H9 (cell line): ENCODE measurements at regions not wholly inside any gene's neighbourhood (a gene's known extent, or its start where the extent isn't known, plus 50 kb on each side); places are given as distances from the start of the nearest gene placed in this dataset.

Experiments used
- DNase-seq: peaks from one replicate; pipeline ENCODE4 v3.0.0-alpha.2; 2017
- H2AFZ ChIP-seq: one replicate; pipeline ENCODE4 v1.6.1; 2013; ENCODE audit warnings: mild to moderate bottlenecking, low read length, control low read depth, moderate library complexity
- H2AK5ac ChIP-seq: 2 replicates; pipeline ENCODE4 v1.6.1; 2013; ENCODE audit warnings: low read length, control low read depth, mixed read lengths; ENCODE audit not compliant: insufficient read length
- H2BK120ac ChIP-seq: one replicate; pipeline ENCODE4 v1.6.1; 2013; ENCODE audit warnings: low read depth, mild to moderate bottlenecking, low read length, control low read depth, inconsistent platforms; ENCODE audit not compliant: poor library complexity, severe bottlenecking
- H2BK12ac ChIP-seq: 2 replicates; pipeline ENCODE4 v1.6.1; 2013; ENCODE audit warnings: low read length, control low read depth, mixed read lengths, low read depth; ENCODE audit not compliant: insufficient read length
- H2BK15ac ChIP-seq: 2 replicates; pipeline ENCODE4 v1.6.1; 2013; ENCODE audit warnings: low read depth, low read length, control low read depth
- H2BK20ac ChIP-seq: one replicate; pipeline ENCODE4 v1.6.1; 2013; ENCODE audit warnings: low read depth, mild to moderate bottlenecking, low read length, control low read depth, inconsistent platforms; ENCODE audit not compliant: poor library complexity, severe bottlenecking
- H2BK5ac ChIP-seq: 2 replicates; pipeline ENCODE4 v1.6.1; 2013; ENCODE audit warnings: low read length, control low read depth, mixed read lengths; ENCODE audit not compliant: insufficient read length
- H3K14ac ChIP-seq: 2 replicates; pipeline ENCODE4 v1.6.1; 2013; ENCODE audit warnings: low read length, control low read depth; ENCODE audit not compliant: insufficient read depth
- H3K18ac ChIP-seq: 2 replicates; pipeline ENCODE4 v1.6.1; 2013; ENCODE audit warnings: low read depth, mild to moderate bottlenecking, mixed read lengths, low read length, control low read depth; ENCODE audit not compliant: insufficient read length
- H3K23ac ChIP-seq: 2 replicates; pipeline ENCODE4 v1.6.1; 2013; ENCODE audit warnings: low read length, control low read depth, mixed read lengths, low read depth; ENCODE audit not compliant: insufficient read length
- H3K23me2 ChIP-seq: 2 replicates; pipeline ENCODE4 v1.6.1; 2013; ENCODE audit warnings: low read depth, mild to moderate bottlenecking, mixed read lengths, low read length, control low read depth; ENCODE audit not compliant: insufficient read length, poor library complexity, severe bottlenecking
- H3K27ac ChIP-seq: 2 replicates; pipeline ENCODE4 v1.5.1; 2013; ENCODE audit warnings: low read length, control low read depth, mixed read lengths, low read depth; ENCODE audit not compliant: insufficient read length
- H3K27me3 ChIP-seq: 2 replicates; pipeline ENCODE4 v1.6.1; 2013; ENCODE audit warnings: low read length, control low read depth, inconsistent platforms; ENCODE audit not compliant: insufficient read depth
- H3K4ac ChIP-seq: 2 replicates; pipeline ENCODE4 v1.6.1; 2013; ENCODE audit warnings: low read depth, mild to moderate bottlenecking, control low read depth, inconsistent platforms, low read length, moderate library complexity
- H3K4me1 ChIP-seq: 2 replicates; pipeline ENCODE4 v1.6.1; 2013; ENCODE audit warnings: low read length, control low read depth, inconsistent platforms; ENCODE audit not compliant: insufficient read depth
- H3K4me2 ChIP-seq: 2 replicates; pipeline ENCODE4 v1.6.1; 2013; ENCODE audit warnings: low read length, control low read depth, mixed read lengths; ENCODE audit not compliant: insufficient read length, insufficient read depth
- H3K56ac ChIP-seq: 2 replicates; pipeline ENCODE4 v1.6.1; 2013; ENCODE audit warnings: low read depth, mild to moderate bottlenecking, mixed read lengths, low read length, control low read depth; ENCODE audit not compliant: insufficient read length
- H3K79me1 ChIP-seq: 2 replicates; pipeline ENCODE4 v1.6.1; 2013; ENCODE audit warnings: low read depth, mild to moderate bottlenecking, moderate library complexity, low read length, control low read depth, inconsistent platforms; ENCODE audit not compliant: insufficient read depth, poor library complexity, severe bottlenecking
- H3K79me2 ChIP-seq: 2 replicates; pipeline ENCODE4 v1.6.1; 2013; ENCODE audit warnings: low read length, control low read depth, inconsistent platforms; ENCODE audit not compliant: insufficient read depth
- H3K9ac ChIP-seq: 2 replicates; pipeline ENCODE4 v1.6.1; 2013; ENCODE audit warnings: low read length, control low read depth, mixed read lengths; ENCODE audit not compliant: insufficient read length; ENCODE audit errors: extremely low read depth
- H3K9me3 ChIP-seq: one replicate; pipeline ENCODE4 v1.6.1; 2013; ENCODE audit warnings: low read depth, low read length, inconsistent platforms; ENCODE audit not compliant: control insufficient read depth
- H3T11ph ChIP-seq: one replicate; pipeline ENCODE4 v1.6.1; 2013; ENCODE audit warnings: mild to moderate bottlenecking, low read length, control low read depth, inconsistent platforms
- H4K20me1 ChIP-seq: one replicate; pipeline ENCODE4 v1.6.1; 2013; ENCODE audit not compliant: control insufficient read depth, insufficient read length, insufficient read depth
- H4K5ac ChIP-seq: 2 replicates; pipeline ENCODE4 v1.6.1; 2013; ENCODE audit warnings: low read depth, mild to moderate bottlenecking, mixed read lengths, low read length, control low read depth; ENCODE audit not compliant: insufficient read length
- H4K8ac ChIP-seq: replicated peaks from 2 replicates; pipeline ENCODE4 v1.6.1; 2013; ENCODE audit warnings: low read length, control low read depth, mixed read lengths, low read depth; ENCODE audit not compliant: insufficient read length
- H4K91ac ChIP-seq: 2 replicates; pipeline ENCODE4 v1.6.1; 2013; ENCODE audit warnings: low read depth, mild to moderate bottlenecking, moderate library complexity, mixed read lengths, low read length, control low read depth; ENCODE audit not compliant: insufficient read length
- H3K27ac Mint-ChIP-seq, 3 experiments: 2 replicates in 2 of 3; 3 replicates in 1 of 3; pipeline ENCODE4 v1.8.0; 2020 to 2021; ENCODE audit warnings: mixed read lengths in 3 of 3, mild to moderate bottlenecking in 1 of 3, moderate library complexity in 1 of 3
- H3K27me3 Mint-ChIP-seq: 2 replicates; pipeline ENCODE4 v1.8.0; 2021; ENCODE audit warnings: low read depth, mild to moderate bottlenecking, moderate library complexity, mixed read lengths
- H3K36me3 Mint-ChIP-seq, 3 experiments: 2 replicates in 2 of 3; 3 replicates in 1 of 3; pipeline ENCODE4 v1.8.0; 2020 to 2021; ENCODE audit warnings: low read depth in 3 of 3, mixed read lengths in 3 of 3; ENCODE audit not compliant: insufficient read depth in 1 of 3
- H3K4me1 Mint-ChIP-seq, 2 experiments: 2 replicates each; pipeline ENCODE4 v1.8.0; 2020; ENCODE audit warnings: mixed read lengths in 2 of 2
- H3K4me3 Mint-ChIP-seq, 2 experiments: 2 replicates in 1 of 2; 3 replicates in 1 of 2; pipeline ENCODE4 v1.8.0; 2020 to 2021; ENCODE audit warnings: mild to moderate bottlenecking in 2 of 2, mixed read lengths in 2 of 2, moderate library complexity in 1 of 2
- H3K9me3 Mint-ChIP-seq, 2 experiments: 2 replicates in 1 of 2; 3 replicates in 1 of 2; pipeline ENCODE4 v1.8.0; 2020; ENCODE audit warnings: mild to moderate bottlenecking in 2 of 2, mixed read lengths in 2 of 2, moderate library complexity in 1 of 2
- WGBS: extraction: QIAGEN DNeasy Blood & Tissue Kit; methylation state at CpG from one replicate; pipeline ENCODE4 v1.1.7; 2013; ENCODE audit warnings: missing lambda C conversion rate, low lambda C conversion rate, mixed read lengths; ENCODE audit not compliant: insufficient read length; ENCODE audit errors: extremely low coverage; 5-methylcytosine and 5-hydroxymethylcytosine counted together
- TF ChIP-seq, protein P1 (sequence below): fragments of 200-600 bp; sonication (generic); conservative IDR thresholded peaks from 3 replicates; pipeline ENCODE4 v1.8.0; 2021; ENCODE audit warnings: antibody characterized with exemption, mild to moderate bottlenecking

DNA sequence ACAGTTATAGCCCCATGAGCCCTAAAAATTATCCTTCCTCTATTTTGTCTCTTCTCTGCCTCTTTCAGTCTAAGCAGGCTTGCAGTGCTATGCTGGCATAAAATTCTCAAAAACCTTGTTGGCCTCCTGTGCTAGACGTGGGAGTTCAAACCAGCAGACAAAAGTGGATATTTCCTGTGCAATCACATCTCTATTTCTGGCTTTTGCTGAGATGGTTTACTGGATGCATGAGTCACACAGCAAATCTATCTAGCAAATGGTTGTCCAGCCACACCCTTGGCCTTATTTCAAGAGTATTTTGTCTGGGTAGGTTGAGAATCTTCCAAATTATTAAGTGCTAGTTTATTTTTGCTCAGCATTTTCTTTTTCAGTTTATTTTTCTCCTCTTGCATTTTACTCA, 370.8 kb downstream of the CDC14C start:
- Histone ChIP-seq H3K4ac (no peak overlapping the region), H3K79me2 (no peaks in the 10 kb centered on the region), H2BK5ac (no peak overlapping the region), H3K27ac (no peak overlapping the region), H2BK12ac (no peak overlapping the region), H3K23me2 (no peaks in the 10 kb centered on the region), H3T11ph (no peak overlapping the region), H3K14ac (no peak overlapping the region), H4K20me1 (no peaks in the 10 kb centered on the region), H3K27me3 (no peaks in the 10 kb centered on the region), H3K56ac (no peak overlapping the region), H4K5ac (no peak overlapping the region), H3K9ac (no peak overlapping the region), H4K91ac (no peak overlapping the region), H2AFZ (no peak overlapping the region), H4K8ac (no peak overlapping the region), H3K79me1 (no peaks in the 10 kb centered on the region), H3K4me2 (no peak overlapping the region), H2AK5ac (no peak overlapping the region), H2BK15ac (no peak overlapping the region), H3K9me3 (no peaks in the 10 kb centered on the region), H2BK120ac (no peak overlapping the region), H2BK20ac (no peak overlapping the region), H3K23ac (no peak overlapping the region), H3K18ac (no peak overlapping the region), H3K4me1 (no peaks in the 10 kb centered on the region)
- H3K36me3 Mint-ChIP-seq = peaks cover 0 to 10% (median 0%) of the 10 kb centered on the region in 3 experiments; a peak in 1 of 7 replicates
- H3K4me1 Mint-ChIP-seq = 0 out of 4 replicates have a peak, but pooled peaks cover 0 to 2% of the 10 kb centered on the region in 2 experiments
- H3K9me3 Mint-ChIP-seq = peaks cover 3 to 12% of the 10 kb centered on the region in 2 experiments; a peak in 3 of 5 replicates
- H3K4me3 Mint-ChIP-seq = no peak overlapping the region
- H3K27me3 Mint-ChIP-seq = no peaks in the 10 kb centered on the region
- TF ChIP-seq, protein P1, sequence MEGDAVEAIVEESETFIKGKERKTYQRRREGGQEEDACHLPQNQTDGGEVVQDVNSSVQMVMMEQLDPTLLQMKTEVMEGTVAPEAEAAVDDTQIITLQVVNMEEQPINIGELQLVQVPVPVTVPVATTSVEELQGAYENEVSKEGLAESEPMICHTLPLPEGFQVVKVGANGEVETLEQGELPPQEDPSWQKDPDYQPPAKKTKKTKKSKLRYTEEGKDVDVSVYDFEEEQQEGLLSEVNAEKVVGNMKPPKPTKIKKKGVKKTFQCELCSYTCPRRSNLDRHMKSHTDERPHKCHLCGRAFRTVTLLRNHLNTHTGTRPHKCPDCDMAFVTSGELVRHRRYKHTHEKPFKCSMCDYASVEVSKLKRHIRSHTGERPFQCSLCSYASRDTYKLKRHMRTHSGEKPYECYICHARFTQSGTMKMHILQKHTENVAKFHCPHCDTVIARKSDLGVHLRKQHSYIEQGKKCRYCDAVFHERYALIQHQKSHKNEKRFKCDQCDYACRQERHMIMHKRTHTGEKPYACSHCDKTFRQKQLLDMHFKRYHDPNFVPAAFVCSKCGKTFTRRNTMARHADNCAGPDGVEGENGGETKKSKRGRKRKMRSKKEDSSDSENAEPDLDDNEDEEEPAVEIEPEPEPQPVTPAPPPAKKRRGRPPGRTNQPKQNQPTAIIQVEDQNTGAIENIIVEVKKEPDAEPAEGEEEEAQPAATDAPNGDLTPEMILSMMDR = no peak
- WGBS = no CpG with 5 or more reads among the region's 1 CpG
- H3K27ac Mint-ChIP-seq = no peak overlapping the region
- no peak for DNase-seq
